Putamen (tissue), 1 donor: ENCODE measurements at regions not wholly inside any gene's neighbourhood (a gene's known extent, or its start where the extent isn't known, plus 50 kb on each side); places are given as distances from the start of the nearest gene placed in this dataset.

Source experiments
- DNase-seq: peaks from one replicate; pipeline ENCODE4 v3.0.0-alpha.2; 2016; ENCODE audit warnings: low spot score

DNA sequence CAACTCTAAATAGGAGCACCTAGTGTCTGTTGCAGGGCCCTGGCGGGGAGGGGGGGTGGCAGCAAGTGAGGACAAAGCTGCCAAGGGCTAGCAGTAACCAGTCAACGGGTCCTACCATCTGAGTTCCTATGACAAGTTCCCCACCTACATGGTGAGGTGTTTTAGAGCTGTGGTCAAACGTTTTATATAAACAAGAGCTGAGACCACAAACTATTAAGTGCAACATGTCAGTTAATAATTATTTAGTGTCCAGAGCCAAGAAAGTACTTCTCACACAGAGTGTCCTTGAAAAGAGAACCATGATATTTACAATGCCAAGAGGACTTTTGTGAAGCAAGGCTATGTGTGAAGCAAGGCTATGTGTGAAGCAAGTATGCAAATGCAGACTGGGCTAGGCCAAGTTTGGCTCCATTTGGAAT is 434.7 kb downstream of the TNS3 start:
- DNase-seq: no peak

DNA sequence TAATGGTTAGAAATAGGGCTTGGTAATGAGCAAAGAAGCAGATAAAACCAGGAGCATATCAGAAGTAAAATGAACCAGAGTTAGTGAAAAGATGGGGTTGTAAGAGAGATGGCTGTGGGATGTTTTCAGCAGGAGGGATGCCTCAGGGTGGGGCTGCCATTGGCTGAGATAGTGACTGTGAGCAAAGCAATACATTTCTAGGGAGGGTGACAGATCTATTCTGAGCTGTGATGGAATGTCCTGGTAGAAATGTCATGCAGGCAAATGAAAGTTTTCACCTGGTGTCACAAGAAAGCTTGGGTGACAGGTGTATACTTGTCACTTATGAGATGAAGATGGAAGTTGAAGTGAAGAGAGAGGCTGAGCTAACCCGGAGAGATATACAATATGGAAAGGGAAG is 435.9 kb downstream of the TNS3 start:
- no peak for DNase-seq

DNA sequence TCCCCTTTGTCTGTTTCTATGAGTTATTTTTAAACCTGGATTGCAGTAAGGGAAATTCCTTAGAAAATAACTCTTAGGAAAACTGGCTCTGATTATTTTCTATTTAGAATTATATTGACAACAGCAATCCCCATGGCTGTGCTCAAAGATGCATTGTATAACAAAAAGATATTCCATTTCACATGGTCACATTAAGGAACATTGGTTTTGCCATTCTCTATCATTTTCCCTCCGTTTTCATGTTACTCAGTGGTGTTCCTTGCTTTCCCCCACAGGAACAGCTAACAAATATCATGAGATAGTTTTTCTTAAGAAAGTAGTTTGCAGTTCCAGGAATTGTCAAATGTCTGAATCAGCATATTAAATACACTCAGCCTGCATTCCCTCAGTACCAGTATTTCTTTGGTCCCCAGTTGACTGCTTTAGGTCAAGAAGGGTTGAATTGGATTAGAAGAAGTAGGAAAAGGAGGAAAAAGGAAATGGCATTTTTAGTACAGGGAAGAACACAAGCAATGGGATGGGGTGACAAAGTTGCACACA is 436.7 kb downstream of the TNS3 start:
- DNase-seq: no peak

DNA sequence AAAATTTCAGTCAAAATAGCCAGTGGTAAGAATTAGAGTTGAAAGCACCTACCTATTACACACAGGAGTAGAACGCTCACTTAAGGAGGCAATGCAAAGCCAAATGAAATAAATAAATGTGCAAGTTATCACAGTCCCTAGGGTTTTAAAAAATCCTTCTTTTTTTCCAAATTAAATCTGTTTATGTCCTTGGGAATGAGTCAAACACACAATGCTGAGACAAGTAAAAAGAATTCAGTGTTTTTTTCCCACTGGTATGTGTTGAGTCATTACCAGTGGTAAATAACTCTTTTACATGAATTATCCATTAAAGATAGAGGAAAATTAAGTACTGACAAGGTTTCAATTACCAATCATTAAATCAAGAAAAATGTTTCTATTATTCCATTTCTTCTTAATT is 438.6 kb downstream of the TNS3 start:
- DNase-seq: no peak

DNA sequence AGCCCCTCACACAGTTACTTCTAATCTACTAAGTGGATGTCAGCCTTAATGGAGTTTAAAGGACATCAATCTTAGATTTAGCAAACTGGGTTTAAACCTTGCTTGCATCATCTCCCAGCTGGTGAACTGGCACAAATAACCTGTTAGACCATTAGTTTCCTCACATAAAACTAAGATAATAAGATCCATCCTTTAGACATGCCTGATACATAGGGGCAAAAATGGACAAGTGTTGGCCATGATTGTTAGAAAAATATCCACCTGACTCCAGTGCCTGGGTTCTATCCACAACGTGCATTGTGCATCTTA is 439.1 kb downstream of the TNS3 start:
- no peak for DNase-seq

DNA sequence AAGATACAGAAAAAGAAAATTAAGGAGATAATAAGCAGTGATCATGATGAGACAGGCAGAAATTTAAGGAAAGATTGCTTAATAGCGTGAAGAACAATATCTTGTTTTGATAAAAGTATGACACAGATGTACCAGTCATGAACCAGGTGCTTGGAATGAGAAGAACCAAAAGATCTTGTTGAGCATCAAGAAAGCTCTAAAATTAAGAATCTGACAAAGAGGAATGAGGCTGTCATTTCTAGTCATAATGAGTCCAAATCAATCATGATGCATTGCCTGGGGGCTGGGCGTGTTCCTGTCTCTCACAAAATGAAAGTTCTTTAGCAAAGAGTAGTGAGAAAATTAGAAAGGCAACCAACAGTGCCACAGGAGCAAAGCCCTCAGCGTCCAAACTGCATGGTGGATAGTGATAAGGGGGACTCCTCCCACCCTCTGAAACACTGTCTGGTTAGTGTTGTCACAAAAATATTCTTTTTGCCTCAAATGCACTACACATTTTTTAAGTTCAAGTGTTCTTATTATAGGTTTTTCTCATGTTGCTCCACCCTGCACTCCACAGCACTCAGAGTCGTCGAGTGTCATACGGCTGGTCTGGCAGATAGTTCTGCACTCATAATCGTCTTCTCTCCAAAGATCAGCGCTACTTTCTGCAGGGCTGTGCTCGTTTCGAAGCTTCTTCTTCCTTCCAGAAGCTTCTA is 439.6 kb downstream of the TNS3 start:
- no peak for DNase-seq

DNA sequence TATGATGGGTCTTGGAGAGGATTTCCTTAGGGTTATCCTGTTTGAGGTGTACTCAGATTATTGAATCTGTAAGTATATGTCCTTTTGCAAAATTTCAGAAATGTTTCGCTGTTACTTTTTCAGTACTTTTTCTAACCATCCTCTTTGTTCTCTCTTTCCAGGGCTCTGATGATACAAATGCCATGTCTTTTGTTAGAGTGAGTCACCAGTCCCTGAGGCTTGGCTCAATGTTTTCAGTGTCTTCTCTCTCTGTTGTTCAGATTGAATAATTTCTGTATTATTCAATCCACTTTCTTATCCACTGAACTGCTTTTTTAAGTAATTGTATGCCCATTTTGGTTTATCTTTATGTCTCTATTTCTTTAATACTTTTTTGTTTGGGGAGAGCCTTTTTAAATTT is 449.4 kb downstream of the TNS3 start:
- no peak for DNase-seq

DNA sequence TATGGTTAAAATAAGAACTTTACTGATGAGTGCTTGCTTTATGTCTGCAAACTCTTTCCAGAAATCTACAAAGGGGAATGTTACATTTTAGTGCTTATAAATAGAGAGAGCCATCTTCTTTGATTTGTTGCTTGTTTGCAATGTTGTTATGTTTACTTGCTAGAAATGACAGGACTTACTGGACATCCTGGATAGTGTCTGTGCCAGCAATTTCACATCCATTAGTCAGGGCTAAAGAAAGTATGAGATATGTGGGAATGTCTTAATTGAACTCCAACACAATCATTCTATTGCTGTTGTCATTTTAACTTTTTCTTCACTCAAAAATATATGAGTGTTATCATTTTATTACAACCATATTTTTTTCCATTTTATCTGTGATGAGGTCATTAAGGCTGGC is 453.2 kb downstream of the TNS3 start:
- no peak for DNase-seq

DNA sequence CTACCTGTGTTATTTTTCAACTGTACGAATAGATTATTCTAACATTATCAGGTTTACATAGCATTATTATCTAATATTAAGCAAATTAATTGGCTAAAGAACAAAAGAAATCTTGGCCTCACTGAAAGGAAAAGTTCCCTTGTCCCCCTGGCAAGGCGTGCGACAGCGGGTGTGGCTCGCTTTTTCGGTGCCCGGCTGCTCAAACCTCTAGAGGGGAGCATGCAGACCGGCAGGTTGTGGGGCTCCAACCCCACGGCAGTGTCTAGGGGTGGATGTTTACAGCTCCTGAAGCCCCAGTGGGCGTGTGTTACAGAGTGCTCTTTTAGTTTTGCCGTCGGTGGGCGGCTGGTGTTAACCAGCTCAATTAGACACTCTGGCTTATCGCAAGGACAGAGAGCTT is 456.4 kb downstream of the TNS3 start:
- DNase-seq: no peak

DNA sequence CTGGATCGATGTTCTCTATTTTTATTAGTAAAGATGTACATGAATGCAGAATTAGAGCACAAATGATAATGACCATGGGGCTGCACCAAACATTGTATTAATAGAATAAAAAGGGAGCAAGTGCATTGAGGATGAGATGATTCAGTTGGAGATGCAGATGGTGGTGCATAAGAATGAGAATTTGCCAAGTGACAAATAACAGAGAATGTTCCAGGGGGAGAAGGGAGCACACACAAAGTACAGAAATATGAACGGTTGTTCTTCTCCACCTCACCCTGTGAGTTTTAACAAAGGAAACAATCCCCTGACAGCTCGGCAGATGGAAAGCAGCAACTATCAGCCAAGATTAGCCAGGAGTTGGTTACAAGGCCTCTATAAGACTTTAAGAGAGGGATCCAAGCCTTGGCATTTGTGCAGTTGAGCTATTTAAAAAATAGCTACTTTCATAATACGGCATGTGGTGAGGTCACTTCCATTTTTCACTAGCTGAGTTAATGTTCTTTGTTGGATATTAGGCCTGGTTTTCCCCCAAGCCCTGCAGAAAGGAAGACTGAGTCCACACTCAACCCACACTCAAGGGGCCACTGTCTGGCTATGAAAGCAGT is 462.5 kb downstream of the TNS3 start:
- DNase-seq: no peak

DNA sequence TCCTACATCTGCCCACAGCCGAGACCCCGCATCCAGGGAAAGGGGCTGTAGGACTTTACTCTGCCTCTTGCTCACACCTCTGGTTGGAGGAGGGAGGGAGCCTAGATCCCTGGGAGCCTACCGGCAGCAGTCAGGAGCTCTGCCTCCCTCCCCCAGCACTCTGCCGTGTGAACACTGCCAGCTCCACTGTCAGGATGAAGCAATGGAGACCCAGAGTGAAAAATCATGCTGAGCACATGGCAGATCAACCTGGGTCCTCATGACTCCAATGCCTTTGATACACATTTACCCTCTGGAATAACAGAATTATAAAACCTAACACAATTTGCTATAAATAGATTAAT is 477.7 kb downstream of the TNS3 start:
- no peak for DNase-seq

DNA sequence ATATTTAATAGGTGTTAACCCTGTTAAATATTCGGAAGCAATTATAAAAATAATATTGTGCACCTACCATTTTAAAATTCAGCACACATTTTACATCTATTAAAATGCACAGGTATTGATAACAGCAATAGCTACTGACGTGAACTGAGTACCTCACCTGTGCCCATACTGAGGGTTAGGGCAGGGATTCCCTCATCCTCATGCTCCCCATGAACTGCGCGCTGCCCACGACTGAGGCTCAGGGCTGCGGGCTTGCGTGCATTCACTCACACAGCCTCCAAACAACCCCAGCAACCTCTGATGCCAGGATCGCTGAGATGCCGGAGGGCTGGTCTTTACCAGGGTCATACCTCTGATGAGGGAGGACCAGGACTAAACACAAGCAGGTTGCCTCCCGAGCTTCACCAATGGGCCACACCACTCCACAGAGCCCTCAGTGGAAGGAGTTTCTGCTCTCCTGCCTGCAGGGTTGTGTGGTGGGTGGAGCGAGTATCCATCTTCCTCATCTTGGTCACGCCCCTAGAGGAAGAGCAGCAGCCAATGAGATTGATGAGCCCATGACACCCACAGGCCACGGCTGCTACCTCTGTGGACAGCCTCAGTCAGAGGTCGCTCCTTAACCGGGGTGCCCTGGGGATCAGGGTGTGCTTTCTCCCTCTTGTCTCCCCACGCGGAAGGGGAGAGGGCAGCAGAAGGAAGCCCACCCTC is 478.3 kb downstream of the TNS3 start:
- no peak for DNase-seq

DNA sequence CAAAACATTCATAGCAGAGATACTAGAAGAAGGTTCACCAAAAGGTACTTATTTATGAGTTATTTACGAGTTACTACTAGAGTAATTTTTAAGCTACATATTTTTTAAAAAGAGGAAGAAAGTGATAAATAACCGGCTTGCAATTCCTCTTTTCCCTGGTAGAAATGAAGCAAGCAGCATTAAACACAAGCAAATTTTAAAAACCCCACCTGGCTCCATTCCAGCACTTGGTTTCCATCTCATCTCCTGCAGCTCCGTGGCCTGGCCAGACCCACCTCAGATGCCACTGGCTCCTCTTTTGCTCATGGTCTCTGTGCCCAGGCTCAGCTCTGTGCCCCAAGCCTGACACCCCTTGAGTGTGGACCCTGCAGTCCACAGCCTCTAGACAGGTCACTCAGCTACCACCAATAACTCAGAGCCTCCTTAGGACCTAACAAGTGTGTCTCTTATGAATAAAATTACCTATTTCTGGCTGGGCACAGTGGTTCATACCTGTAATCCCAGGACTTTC is 479.5 kb downstream of the TNS3 start:
- DNase-seq: no peak

DNA sequence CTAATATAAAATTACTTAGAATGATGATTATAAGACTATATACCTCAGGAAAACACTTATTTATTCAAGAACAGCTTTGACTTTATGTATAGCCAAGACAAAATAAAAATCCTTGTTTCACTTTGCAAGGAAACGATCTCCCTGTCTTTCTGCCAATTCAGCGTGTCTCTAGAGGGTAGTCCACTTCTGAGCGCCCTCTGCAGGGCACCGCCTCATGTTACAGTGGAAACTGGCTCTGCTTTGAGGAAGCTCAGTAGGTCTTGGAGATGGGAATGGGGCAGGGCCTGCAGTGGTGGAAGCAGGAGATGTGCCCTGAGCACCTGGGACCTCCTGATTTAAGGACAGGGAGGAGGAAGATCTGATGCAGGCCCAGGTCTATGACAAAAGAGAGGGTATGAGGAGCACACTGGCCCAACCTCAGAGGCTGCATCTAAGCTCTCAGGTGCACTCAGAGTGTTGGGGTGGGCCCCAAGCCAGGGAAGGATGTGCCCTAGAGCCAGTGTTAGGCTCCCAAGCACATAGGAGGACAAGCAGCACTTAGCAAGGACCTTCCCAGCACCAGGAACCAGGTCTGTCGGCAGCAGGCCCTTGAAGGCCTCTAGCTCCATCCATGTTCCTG is 481.0 kb downstream of the TNS3 start:
- no peak for DNase-seq

DNA sequence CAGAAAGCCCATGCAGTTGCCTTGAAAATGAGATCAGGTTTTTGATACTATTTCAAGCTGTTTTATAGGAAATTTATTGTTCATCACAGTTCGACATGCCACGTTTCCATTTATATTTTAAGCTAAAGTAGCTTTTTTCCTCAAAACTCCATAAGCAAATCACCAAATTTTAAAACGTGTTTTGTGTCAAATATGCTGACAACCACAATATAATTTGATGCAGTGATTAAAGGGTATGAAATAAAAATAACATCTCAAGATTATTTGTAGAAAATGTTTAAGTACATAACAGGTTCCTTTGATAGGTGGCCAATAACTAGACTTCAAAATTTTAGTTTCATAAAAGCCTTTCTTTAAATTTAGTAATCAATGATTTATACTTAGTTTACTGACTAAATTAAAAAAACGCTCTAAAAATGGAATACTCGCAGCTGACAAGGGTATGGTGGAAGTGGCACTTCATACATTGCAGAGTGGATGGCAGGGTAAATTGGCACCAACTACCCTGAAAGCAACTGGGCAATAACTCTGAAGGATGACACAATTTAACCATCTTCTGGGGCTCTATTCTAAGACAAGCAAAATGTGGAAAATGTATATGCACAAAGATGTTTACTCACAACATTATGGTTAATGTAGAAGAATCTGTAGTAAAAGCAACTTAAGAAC is 481.6 kb downstream of the TNS3 start:
- DNase-seq: no peak

DNA sequence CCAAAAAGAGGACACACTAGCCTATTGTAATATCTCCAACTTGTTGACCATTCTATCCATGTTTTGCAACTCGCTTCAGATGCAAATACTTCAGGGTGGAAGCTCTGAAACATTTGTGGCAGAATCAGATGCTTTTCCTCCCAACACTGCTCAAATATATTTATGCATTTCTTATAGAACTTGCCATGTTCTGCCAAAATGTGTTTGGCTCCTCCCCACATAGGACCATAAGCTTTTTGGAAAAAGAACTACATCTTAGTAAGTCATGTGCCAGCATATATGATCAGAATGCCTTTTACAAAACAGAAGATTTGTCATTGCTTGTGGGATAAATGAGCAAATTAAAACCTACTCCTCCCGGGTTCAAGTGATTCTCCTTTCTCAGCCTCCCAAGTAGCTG is 484.5 kb downstream of the TNS3 start:
- DNase-seq: no peak

DNA sequence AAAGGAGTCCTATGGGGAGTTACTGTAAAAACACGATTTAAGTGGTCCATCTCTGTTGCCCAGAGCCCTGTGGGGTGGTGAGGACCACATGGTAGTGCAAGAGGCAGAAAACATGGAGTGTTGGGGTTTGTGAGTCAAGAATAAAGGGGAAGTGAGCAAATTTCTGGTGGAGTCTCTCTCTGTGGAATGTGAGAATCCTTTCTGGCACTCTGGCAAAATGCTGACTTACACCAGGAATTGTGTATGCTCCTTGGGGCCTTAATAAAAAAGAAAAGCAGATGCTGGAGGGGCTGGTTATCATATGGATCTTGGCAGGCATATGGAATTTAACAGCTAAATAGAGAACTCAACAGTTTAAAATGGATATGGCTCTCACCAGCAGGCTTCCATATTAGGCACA is 486.0 kb downstream of the TNS3 start:
- DNase-seq: no peak

DNA sequence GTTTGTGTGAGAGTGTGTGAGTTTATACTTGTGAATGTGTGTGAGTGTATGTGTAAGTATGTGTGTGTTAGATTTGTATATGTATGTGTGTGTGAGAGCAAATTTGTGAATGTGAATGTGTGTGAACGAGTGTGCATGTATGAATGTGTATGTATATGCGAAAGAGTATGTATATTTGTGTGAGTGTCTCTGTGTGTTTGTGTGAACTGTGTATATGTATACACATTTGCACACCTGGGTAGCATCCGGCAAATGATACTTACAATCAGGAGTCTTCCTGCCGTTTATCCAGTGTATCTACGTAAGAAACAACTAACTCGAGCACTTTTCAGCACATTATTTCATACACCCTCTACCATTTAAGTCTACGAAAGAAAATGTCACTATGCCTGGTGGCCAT is 487.4 kb downstream of the TNS3 start:
- no peak for DNase-seq

DNA sequence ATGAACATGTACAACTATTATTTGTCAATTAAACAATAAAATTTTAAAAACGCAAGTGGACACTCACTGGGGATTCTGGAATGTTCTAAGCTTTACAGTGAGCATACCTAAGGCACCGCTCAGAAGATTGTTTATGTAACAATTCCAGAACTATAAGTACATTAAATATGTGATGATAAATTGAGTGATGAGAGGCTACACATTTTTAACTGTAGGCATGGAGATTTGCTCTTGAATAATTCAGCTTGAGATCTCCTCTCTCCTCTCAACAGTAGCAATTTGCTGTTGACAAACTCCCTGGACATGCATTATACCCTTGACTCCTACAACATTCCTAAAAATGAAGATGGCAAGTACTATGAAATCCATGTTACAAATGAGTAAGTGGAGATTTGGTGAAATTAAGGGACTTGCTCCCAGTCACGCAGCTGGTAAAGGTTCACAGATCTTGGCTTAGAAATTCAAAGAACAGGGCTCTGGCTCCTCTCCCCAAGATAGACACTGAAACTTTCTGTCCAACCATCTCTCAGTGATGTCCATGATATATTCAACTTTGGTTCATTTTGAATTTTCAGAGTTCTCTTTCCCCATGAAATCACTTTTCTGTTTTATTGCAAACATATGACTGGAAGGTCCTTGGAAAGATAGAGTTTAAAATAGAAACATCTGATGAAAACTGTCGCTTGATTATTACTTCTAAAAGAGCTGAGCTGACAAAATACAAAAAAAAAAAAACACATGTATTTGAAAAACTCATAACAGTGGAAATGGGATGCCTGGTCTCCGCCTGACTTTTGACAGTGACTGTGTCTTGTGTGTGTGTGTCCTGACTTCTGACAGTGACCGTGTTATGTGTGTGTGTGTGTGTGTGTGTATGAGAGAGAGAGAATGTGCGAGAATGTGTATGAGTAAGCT is 488.3 kb downstream of the TNS3 start:
- DNase-seq: no peak

DNA sequence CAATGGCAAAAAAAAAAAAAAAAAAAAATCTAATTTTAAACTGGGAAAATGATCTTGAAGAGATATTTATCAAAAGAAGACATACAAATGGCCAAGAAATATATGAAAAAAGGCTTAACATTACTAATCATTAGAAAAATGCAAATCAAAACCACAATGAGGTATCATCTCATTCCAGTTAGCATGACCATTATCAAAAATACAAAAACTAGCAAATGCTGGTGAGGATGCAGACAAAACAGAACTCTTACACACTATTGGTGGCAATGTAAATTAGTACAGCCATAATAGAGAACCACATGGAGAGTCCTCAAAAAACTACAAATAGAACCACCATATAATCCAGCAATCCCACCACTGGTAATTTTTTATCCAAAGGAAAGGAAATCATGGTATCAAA is 489.6 kb downstream of the TNS3 start:
- no peak for DNase-seq

DNA sequence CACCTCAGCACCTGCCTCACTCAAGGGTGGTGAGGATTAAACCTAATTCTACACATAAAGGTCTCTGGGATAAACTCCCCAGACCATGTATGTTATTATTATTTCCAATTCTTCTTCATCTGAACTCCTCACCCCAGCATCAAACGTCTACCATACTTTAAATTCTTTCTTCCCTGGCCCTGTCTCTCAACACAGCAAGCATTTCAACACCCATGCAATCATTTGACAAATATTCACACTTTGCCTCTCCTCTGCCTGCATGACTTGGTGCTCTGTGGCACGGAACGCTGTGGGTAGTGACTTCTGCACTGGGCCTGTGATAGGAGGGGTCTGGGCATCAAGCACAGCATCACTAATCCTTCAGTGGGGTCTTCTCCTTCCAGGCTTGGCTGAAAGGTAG is 490.8 kb downstream of the TNS3 start:
- no peak for DNase-seq
